Small intestine (tissue), 7 donors: ENCODE measurements at regions not wholly inside any gene's neighbourhood (a gene's known extent, or its start where the extent isn't known, plus 50 kb on each side); places are given as distances from the start of the nearest gene placed in this dataset.
"Not testable (repeated sequence)": the region's sequence is repeated elsewhere in the genome, so short reads cannot be mapped to it uniquely, and the experiment has no call there.

Experiments used
- DNase-seq, 2 donors: peaks; one replicate each; pipeline versions ENCODE4 v3.0.0 to v3.0.0-alpha.2; 2013
- FAIRE-seq: peaks from 2 replicates; lab custom pipeline; 2012; peaks lifted over from hg19 to GRCh38; lab: Jason Lieb, UNC
- H3K27ac ChIP-seq, 3 donors: one replicate each; pipeline ENCODE4 v1.5.1; 2013; ENCODE audit warnings: low read length in 2 of 3, mild to moderate bottlenecking in 2 of 3, control low read depth in 1 of 3, inconsistent platforms in 1 of 3, low read depth in 1 of 3, moderate library complexity in 1 of 3
- H3K27me3 ChIP-seq, 3 donors: one replicate each; pipeline ENCODE4 v1.6.1; 2013; ENCODE audit warnings: low read length in 3 of 3, inconsistent platforms in 1 of 3; ENCODE audit not compliant: control insufficient read depth in 3 of 3, insufficient read depth in 3 of 3
- H3K36me3 ChIP-seq, 3 donors: one replicate each; pipeline ENCODE4 v1.6.1; 2013; ENCODE audit warnings: low read length in 3 of 3, inconsistent platforms in 1 of 3, low read depth in 1 of 3, mild to moderate bottlenecking in 1 of 3, moderate library complexity in 1 of 3; ENCODE audit not compliant: control insufficient read depth in 3 of 3, insufficient read depth in 2 of 3
- H3K4me1 ChIP-seq, 3 donors: one replicate each; pipeline ENCODE4 v1.6.1; 2013; ENCODE audit warnings: low read length in 2 of 3, inconsistent platforms in 1 of 3, low read depth in 1 of 3, mild to moderate bottlenecking in 1 of 3, moderate library complexity in 1 of 3; ENCODE audit not compliant: control insufficient read depth in 3 of 3, insufficient read depth in 2 of 3
- H3K4me3 ChIP-seq, 3 donors: one replicate each; pipeline ENCODE4 v1.5.1; 2013; ENCODE audit warnings: low read length in 3 of 3, control low read depth in 1 of 3, inconsistent platforms in 1 of 3, low read depth in 1 of 3, mild to moderate bottlenecking in 1 of 3, moderate library complexity in 1 of 3
- H3K9me3 ChIP-seq, 2 donors: one replicate each; pipeline ENCODE4 v1.6.1; 2013; ENCODE audit warnings: low read depth in 1 of 2, low read length in 1 of 2; ENCODE audit not compliant: control insufficient read depth in 2 of 2, insufficient read depth in 1 of 2
- WGBS, 3 donors: extraction: QIAGEN DNeasy Blood & Tissue Kit; methylation state at CpG; one replicate each; pipeline ENCODE4 v1.1.7; 2013; 5-methylcytosine and 5-hydroxymethylcytosine counted together
- donor health status: healthy with polysubstance abuse.
- donor health status: control.
- donor health status: control.
- donor health status: Bipolar disorder and iron deficiency.
- donor health status: healthy.

GRCh38 chr2:8606226-8606625, 75.6 kb upstream of the ID2 start:
- H3K9me3 ChIP-seq, result peaks cover 0 to 8% of the 10 kb centered on the region in 2 donors
- FAIRE-seq (no peak), DNase-seq (no peak)
- H3K27ac ChIP-seq, result no peak overlapping the region
- H3K4me1 ChIP-seq, result peaks cover 0 to 32% (median 0%) of the 10 kb centered on the region in 3 donors
- no peaks in the 10 kb centered on the region for H3K27me3 ChIP-seq
- no peak overlapping the region for H3K4me3 ChIP-seq
- H3K36me3 ChIP-seq, result peaks cover 0 to 3% (median 0%) of the 10 kb centered on the region in 3 donors
- WGBS, 3 donors, result 88 to 95% (median 90%) methylated on average over 8 of the region's 8 CpGs

GRCh38 chr2:8606649-8607550, 75.0 kb upstream of the ID2 start:
- DNase-seq, result no peak
- WGBS, 3 donors, result 89 to 94% (median 93%) methylated on average over 20 of the region's 20 CpGs
- no peaks in the 10 kb centered on the region for H3K27me3 ChIP-seq
- no peak overlapping the region for H3K4me3 ChIP-seq
- FAIRE-seq, result no peak
- peaks cover 0 to 10% of the 10 kb centered on the region in 2 donors for H3K9me3 ChIP-seq
- H3K4me1 ChIP-seq, result peaks cover 0 to 35% (median 0%) of the 10 kb centered on the region in 3 donors
- peaks cover 0 to 3% (median 0%) of the 10 kb centered on the region in 3 donors for H3K36me3 ChIP-seq
- H3K27ac ChIP-seq, result no peak overlapping the region

- Histone ChIP-seq H3K27ac (no peak overlapping the region), H3K27me3 (no peaks in the 10 kb centered on the region), H3K36me3 (peaks cover 0 to 3% (median 0%) of the 10 kb centered on the region in 3 donors), H3K4me3 (no peak overlapping the region), H3K4me1 (peaks cover 0 to 41% (median 0%) of the 10 kb centered on the region in 3 donors), H3K9me3 (peaks cover 0 to 10% of the 10 kb centered on the region in 2 donors)
- FAIRE-seq (no peak), DNase-seq (no peak)
- WGBS, 3 donors, result 49 to 63% (median 57%) methylated on average over 5 of the region's 5 CpGs
Measured at GRCh38 chr2:8607606-8608005, 74.2 kb upstream of the ID2 start.

- Histone ChIP-seq H3K9me3 (peaks cover 0 to 10% of the 10 kb centered on the region in 2 donors), H3K27ac (peak overlapping the region in 1 of 3 donors; percentile 66), H3K4me1 (peaks cover 0 to 45% (median 0%) of the 10 kb centered on the region in 3 donors), H3K36me3 (peaks cover 0 to 3% (median 0%) of the 10 kb centered on the region in 3 donors), H3K4me3 (no peak overlapping the region), H3K27me3 (no peaks in the 10 kb centered on the region)
- WGBS, 3 donors, result 72 to 86% (median 79%) methylated on average over 6 of the region's 6 CpGs
- DNase-seq (no peak), FAIRE-seq (no peak)
Measured at GRCh38 chr2:8608411-8608954, 73.4 kb upstream of the ID2 start.

GRCh38 chr2:8609357-8609811, 72.5 kb upstream of the ID2 start:
- peak; percentile 87 to 95 for DNase-seq
- no peak for FAIRE-seq
- 24 to 63% (median 44%) methylated on average over 5 of the region's 5 CpGs for WGBS, 3 donors

GRCh38 chr2:8610775-8611174, 71.1 kb upstream of the ID2 start:
- H3K36me3 ChIP-seq, H3K4me3 ChIP-seq, DNase-seq, FAIRE-seq, H3K27me3 ChIP-seq: not testable (repeated sequence)
- Histone ChIP-seq H3K9me3 (peaks cover 0 to 14% of the 10 kb centered on the region in 2 donors), H3K27ac (peak overlapping the region in 1 of 3 donors; percentile 89), H3K4me1 (peaks cover 0 to 47% (median 0%) of the 10 kb centered on the region in 3 donors)
- WGBS, 3 donors, result 66 to 86% (median 78%) methylated on average over 3 of the region's 3 CpGs

More at GRCh38 chr2:8609357-8609811, 72.5 kb upstream of the ID2 start:
- Histone ChIP-seq H3K36me3 (peaks cover 0 to 3% (median 0%) of the 10 kb centered on the region in 3 donors), H3K27ac (peak overlapping the region in 1 of 3 donors; percentile 89), H3K4me1 (peaks cover 0 to 47% (median 0%) of the 10 kb centered on the region in 3 donors), H3K27me3 (no peaks in the 10 kb centered on the region), H3K4me3 (no peak overlapping the region), H3K9me3 (peaks cover 0 to 10% of the 10 kb centered on the region in 2 donors)

- 94 to 96% (median 94%) methylated on average over 7 of the region's 7 CpGs for WGBS, 3 donors
- Histone ChIP-seq H3K9me3 (peaks cover 0 to 14% of the 10 kb centered on the region in 2 donors), H3K36me3 (peaks cover 0 to 3% (median 0%) of the 10 kb centered on the region in 3 donors), H3K4me1 (peaks cover 0 to 45% (median 0%) of the 10 kb centered on the region in 3 donors), H3K27me3 (no peaks in the 10 kb centered on the region), H3K4me3 (no peak overlapping the region), H3K27ac (peak overlapping the region in 1 of 3 donors; percentile 89)
- DNase-seq, result no peak
- no peak for FAIRE-seq
Measured at GRCh38 chr2:8611246-8611645, 70.6 kb upstream of the ID2 start.

- Histone ChIP-seq H3K4me3 (no peak overlapping the region), H3K4me1 (peaks cover 0 to 44% (median 0%) of the 10 kb centered on the region in 3 donors), H3K27me3 (no peaks in the 10 kb centered on the region), H3K36me3 (peaks cover 0 to 3% (median 0%) of the 10 kb centered on the region in 3 donors), H3K27ac (peak overlapping the region in 1 of 3 donors; percentile 89), H3K9me3 (peaks cover 0 to 14% of the 10 kb centered on the region in 2 donors)
- peak in 1 of 2 donors; percentile 92 for DNase-seq
- FAIRE-seq, result no peak
- WGBS, 3 donors, result 83 to 89% (median 84%) methylated on average over 11 of the region's 11 CpGs
Measured at GRCh38 chr2:8611700-8612099, 70.2 kb upstream of the ID2 start.
